Breast epithelium (tissue), 4 donors: ENCODE measurements at regions not wholly inside any gene's neighbourhood (a gene's known extent, or its start where the extent isn't known, plus 50 kb on each side); places are given as distances from the start of the nearest gene placed in this dataset.

Experiments
- DNase-seq, 2 donors: peaks; one replicate each; pipeline ENCODE4 v3.0.0-alpha.2; 2019; ENCODE audit warnings: low spot score in 2 of 2
- H3K27ac ChIP-seq, 2 donors: fragments of 200-600 bp; sonication (generic) in 1 of 2; one replicate each; pipeline ENCODE4 v1.5.1; 2016 to 2019; ENCODE audit warnings: mild to moderate bottlenecking in 1 of 2
- H3K27me3 ChIP-seq, 2 donors: fragments of 200-600 bp; sonication (generic) in 1 of 2; one replicate each; pipeline versions ENCODE4 v1.5.1 to v1.6.0; 2017 to 2019; ENCODE audit warnings: control low read depth in 1 of 2, mild to moderate bottlenecking in 1 of 2
- H3K36me3 ChIP-seq: fragments of 200-600 bp; one replicate; pipeline ENCODE4 v1.5.1; 2019
- H3K4me1 ChIP-seq, 2 donors: fragments of 200-600 bp; sonication (generic); one replicate each; pipeline ENCODE4 v1.5.1; 2016 to 2019; ENCODE audit warnings: control low read depth in 1 of 2
- H3K4me3 ChIP-seq, 3 donors: fragments of 200-600 bp; sonication (generic); 1 replicate in 2 of 3; 2 replicates in 1 of 3; pipeline ENCODE4 v1.5.1; 2016 to 2019; ENCODE audit warnings: mild to moderate bottlenecking in 3 of 3, moderate library complexity in 2 of 3
- H3K9me3 ChIP-seq, 2 donors: fragments of 200-600 bp; sonication (generic) in 1 of 2; one replicate each; pipeline ENCODE4 v1.5.1; 2016 to 2019; ENCODE audit warnings: control low read depth in 1 of 2
- CTCF ChIP-seq, 3 donors: fragments of 450-650 bp; IDR thresholded peaks; one replicate each; pipeline ENCODE4 v1.5.1; 2016 to 2017; ENCODE audit warnings: antibody characterized with exemption in 3 of 3, mild to moderate bottlenecking in 3 of 3, moderate library complexity in 3 of 3
- POLR2A ChIP-seq: fragments of 450-650 bp; IDR thresholded peaks from one replicate; pipeline ENCODE4 v1.6.1; 2016; ENCODE audit warnings: antibody characterized with exemption, mild to moderate bottlenecking, moderate library complexity
- POLR2AphosphoS5 ChIP-seq, 3 donors: sonication (generic); formaldehyde crosslinking; IDR thresholded peaks; one replicate each; pipeline ENCODE4 v1.6.1; 2017; ENCODE audit warnings: antibody characterized with exemption in 3 of 3
- intact Hi-C: fragments of 100-400 bp; cut with DNase I; formaldehyde crosslinking; loops from one replicate; pipeline ENCODE4 v1.15.1; 2023; ENCODE audit warnings: low total_unique reads

DNA sequence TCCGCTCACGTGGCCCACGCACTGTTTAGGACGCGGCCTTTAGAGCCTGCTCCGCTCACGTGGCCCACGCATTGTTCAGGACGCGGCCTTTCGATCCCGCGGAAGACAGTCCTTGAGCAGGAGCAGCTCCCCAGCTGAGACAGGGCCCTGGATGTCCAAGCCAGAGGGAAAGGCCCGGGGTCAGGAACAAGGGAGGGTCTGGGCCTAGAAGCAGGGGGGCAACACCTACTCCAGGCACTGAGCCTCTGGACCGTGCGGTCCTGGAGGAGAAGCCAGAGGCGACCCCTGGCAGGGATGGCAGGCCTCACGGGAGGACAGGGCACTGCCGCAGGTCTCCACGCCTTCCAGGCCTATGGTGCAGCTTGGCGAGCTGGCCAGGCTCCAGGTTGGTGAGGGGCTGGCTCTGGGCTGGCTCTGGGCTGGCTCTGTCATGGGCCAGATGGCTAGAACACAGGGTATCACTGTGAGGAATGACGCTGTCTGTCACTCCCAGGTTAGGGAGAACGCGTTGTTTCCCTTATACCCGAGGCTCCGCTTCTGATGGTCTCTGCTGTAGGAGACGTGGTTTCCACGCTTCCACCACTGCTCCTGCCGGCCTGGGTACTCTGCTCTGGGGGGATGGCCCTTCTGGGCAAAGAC, 341.7 kb downstream of the TMEM121 start:
- Histone ChIP-seq H3K9me3 (peaks cover 11 to 13% of the 10 kb centered on the region in 2 donors), H3K4me3 (no peak overlapping the region), H3K4me1 (no peaks in the 10 kb centered on the region), H3K36me3 (no peaks in the 10 kb centered on the region), H3K27ac (no peak overlapping the region), H3K27me3 (peaks cover 0 to 16% of the 10 kb centered on the region in 2 donors)
- TF ChIP-seq CTCF (IDR thresholded peaks at IDR 0.05): no peak
- TF ChIP-seq POLR2AphosphoS5 (IDR thresholded peaks at IDR 0.05): no peak
- TF ChIP-seq POLR2A: no peak
- no peak for DNase-seq
- intact Hi-C loops: no loop called here

- Histone ChIP-seq H3K9me3 (peaks cover 8 to 13% of the 10 kb centered on the region in 2 donors), H3K4me3 (no peak overlapping the region), H3K36me3 (no peaks in the 10 kb centered on the region), H3K4me1 (no peaks in the 10 kb centered on the region), H3K27ac (no peak overlapping the region), H3K27me3 (no peaks in the 10 kb centered on the region)
- TF ChIP-seq POLR2A: no peak
- no peak for TF ChIP-seq CTCF (IDR thresholded peaks at IDR 0.05)
- intact Hi-C loops: no loop called here
- no peak for DNase-seq
Observed at GRCh38 chr14:105871590-105871989, 345.2 kb downstream of the TMEM121 start.

- intact Hi-C loops: no loop called here
- Histone ChIP-seq H3K27ac (no peak overlapping the region), H3K36me3 (no peaks in the 10 kb centered on the region), H3K9me3 (peaks cover 0 to 9% of the 10 kb centered on the region in 2 donors), H3K4me1 (no peaks in the 10 kb centered on the region), H3K27me3 (no peaks in the 10 kb centered on the region), H3K4me3 (no peak overlapping the region)
- TF ChIP-seq CTCF (IDR thresholded peaks at IDR 0.05): no peak
- TF ChIP-seq POLR2AphosphoS5 (IDR thresholded peaks at IDR 0.05): no peak
- TF ChIP-seq POLR2A: no peak
- DNase-seq: no peak
Observed at GRCh38 chr14:105873870-105874512, 347.6 kb downstream of the TMEM121 start.

GRCh38 chr14:105876158-105876557, 349.8 kb downstream of the TMEM121 start:
- Histone ChIP-seq H3K27me3 (peaks cover 0 to 9% of the 10 kb centered on the region in 2 donors), H3K36me3 (no peaks in the 10 kb centered on the region), H3K27ac (no peak overlapping the region), H3K4me3 (no peak overlapping the region), H3K9me3 (peaks cover 0 to 4% of the 10 kb centered on the region in 2 donors), H3K4me1 (no peaks in the 10 kb centered on the region)
- intact Hi-C loops: no loop called here
- DNase-seq: no peak
- TF ChIP-seq POLR2AphosphoS5 (IDR thresholded peaks at IDR 0.05): no peak
- no peak for TF ChIP-seq POLR2A
- no peak for TF ChIP-seq CTCF (IDR thresholded peaks at IDR 0.05)

DNA sequence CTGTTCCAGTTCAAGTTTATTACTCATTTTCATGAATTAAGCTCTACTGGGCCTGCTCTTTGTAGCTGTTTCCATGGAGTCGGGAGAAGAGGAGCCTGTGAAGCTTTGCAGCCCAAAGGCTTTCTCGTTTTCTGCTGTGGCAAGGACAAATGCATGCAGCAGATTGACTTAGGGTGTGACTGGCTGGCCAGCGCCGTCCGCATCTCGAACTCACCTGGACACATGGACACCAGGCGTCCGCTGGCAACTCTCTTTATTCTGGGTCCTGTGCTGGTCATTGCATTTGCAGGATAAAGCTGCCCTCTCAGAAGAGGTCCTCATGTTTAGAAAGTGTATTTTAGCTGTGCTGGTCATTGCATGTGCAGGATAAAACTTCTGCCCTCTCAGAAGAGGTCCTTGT, 350.4 kb downstream of the TMEM121 start:
- Histone ChIP-seq H3K9me3 (peaks cover 0 to 4% of the 10 kb centered on the region in 2 donors), H3K36me3 (no peaks in the 10 kb centered on the region), H3K4me1 (no peaks in the 10 kb centered on the region), H3K27me3 (peaks cover 0 to 9% of the 10 kb centered on the region in 2 donors), H3K4me3 (no peak overlapping the region), H3K27ac (no peak overlapping the region)
- no peak for DNase-seq
- intact Hi-C loops: no loop called here
- no peak for TF ChIP-seq POLR2A
- no peak for TF ChIP-seq CTCF (IDR thresholded peaks at IDR 0.05)
- TF ChIP-seq POLR2AphosphoS5 (IDR thresholded peaks at IDR 0.05): no peak
